NCI-H1092 treated with DMSO at 0.1 percent for 48 hours (cell line): ENCODE measurements at regions not wholly inside any gene's neighbourhood (a gene's known extent, or its start where the extent isn't known, plus 50 kb on each side); places are given as distances from the start of the nearest gene placed in this dataset.

Experiments used
- DNase-seq: peaks from one replicate; lab custom pipeline; 2025; lab: John Stamatoyannopoulos, UW

DNA sequence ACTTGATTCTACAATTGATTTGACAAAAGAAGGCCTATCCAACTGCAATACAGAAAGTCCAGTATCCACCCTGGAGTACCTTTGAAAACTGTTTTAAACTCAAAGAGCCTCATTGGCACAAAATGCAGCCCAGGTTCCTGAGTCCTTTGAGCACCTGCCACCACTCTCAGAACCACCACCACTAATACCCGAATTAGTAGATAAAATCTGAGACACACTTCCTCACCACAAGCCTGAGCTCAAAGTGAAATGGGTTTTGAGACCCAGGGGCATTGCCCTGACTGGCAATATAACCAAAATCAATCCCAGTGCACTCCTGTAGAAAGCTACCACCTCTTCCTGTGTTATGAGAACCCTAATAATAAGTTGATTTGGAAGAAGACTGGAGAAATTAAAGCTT is 215.7 kb downstream of the CSNK2A3 start:
- DNase-seq: no peak

GRCh38 chr11:11135820-11136476 is 217.1 kb downstream of the CSNK2A3 start:
- no peak for DNase-seq

- DNase-seq: no peak
These were observed 223.9 kb downstream of the CSNK2A3 start for GRCh38 chr11:11129118-11129517.

DNA sequence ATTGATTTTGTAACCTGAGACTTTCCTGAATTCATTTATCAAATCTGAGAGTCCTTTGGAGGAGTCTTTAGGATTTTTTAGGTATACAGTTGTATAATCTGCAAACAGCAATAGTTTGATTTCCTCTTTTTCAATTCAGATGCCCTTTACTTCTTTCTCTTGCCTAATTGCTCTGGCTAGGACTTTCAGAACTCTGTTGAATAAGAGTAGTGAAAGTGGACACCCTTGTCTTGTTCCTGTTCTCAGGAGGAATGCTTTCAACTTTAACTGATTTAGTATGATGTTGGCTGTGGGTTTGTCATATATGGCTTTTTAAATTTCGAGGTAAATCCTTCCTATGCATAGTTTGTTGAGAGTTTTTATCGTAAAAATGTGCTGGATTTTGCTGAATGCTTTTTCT is 227.4 kb downstream of the CSNK2A3 start:
- DNase-seq: no peak

DNA sequence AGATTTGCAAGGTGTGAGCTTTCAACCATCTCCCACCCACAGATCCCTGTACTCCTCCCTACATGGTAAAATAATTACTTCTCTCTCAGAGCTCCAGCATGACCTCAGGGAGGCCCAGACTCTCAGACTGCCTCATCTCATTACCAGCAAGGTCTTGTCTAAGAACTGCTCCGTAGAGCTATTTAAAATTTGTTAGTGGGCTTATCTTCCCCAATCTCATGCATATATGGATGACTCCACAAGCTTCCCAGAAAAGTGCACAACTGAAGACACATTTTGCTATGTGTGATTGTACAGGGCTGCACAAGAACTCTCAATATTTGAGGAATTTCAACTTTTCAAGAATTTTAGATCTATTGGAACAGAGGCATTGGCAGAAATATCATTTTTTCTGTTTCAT is 230.3 kb downstream of the CSNK2A3 start:
- DNase-seq: no peak

DNA sequence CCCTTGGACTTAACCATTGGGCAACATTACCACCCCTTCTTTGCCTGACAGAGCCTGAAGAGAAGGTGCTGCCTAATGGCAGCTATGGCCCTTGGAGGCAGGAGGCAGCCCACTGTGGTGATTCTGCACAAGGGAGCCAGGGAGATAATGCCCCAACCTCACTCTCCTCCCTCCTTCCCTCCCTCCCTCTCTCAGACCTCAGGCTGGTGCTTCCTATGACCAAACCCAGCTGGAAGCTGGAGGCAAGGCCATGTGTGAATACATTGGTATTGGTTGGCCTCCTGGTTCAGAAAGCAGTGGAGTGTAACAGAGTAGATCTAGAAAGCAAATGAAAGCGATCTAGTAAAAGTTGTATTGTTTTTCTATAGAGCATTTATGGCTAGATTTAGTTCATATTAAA is 233.1 kb downstream of the CSNK2A3 start:
- no peak for DNase-seq

GRCh38 chr11:11117730-11118129 is 235.3 kb downstream of the CSNK2A3 start:
- DNase-seq: no peak

GRCh38 chr11:11115475-11115874 is 237.6 kb downstream of the CSNK2A3 start:
- DNase-seq: no peak

- DNase-seq: no peak
These were observed 239.4 kb downstream of the CSNK2A3 start for GRCh38 chr11:11113626-11114025.

DNA sequence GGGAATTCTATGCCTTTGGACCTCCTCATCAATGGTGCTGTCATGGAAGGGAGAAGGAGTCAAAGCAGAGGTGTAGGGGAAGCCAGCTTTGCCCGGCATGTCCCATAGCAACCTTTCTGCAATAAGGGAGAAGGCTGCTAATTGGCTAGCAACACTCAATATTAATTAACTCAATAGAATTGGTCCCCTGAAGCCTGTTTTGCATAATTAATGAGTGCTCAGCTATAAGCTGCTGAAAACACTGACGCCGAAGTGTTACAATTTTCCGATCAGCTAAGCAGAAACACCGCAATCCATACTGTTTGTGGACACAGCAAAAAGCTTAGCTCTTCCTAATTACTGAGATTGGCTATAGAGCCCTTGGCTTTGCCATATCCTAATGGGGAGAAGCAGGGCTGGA is 245.0 kb downstream of the CSNK2A3 start:
- no peak for DNase-seq

DNA sequence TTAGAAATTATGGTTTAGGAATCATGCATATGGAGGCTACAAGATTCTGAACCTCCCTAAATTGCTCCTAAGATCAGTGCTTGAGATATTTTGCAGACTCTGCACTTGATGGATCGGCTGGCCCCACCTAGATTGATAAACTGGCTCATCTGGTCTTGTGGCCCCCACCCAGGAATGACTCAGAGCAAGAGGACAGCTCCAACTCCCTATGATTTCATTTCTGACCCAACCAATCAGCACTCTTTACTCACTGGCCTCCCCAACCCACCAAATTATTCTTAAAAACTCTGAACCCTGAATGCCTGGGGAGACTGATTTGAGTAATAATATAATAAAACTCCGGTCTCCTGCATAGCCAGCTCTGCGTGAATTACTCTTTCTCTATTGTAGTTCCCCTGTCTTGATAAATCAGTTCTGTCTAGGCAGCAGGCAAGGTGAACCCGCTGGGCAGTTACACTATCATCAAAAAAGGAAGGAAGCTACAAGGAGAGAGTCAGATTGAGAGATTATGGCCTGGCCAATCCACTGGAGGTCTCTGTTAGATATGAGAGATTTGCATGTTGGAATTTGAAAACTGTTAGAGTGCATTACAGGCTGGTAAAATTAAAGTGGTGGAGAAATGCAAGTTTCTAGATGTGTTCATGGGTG is 245.8 kb downstream of the CSNK2A3 start:
- DNase-seq: no peak

DNA sequence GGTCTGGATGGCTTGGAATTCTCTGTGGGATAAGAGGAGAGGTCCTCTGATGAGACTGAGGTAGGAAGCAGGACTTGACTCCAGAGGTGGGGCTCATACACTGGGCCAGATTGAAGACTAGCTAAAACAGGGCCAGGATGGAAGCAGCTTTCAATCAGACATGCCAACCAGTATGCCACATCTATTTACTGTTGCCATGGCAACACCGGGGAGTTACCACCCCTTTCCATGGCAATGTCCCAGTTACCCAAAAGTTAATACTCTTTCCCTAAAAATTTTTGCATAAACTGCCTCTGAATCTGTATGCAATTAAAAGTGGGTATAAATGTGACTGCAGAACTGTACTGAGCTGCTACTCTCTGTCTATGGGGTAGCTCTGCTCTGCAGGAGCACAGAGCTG is 247.5 kb upstream of the ZBED5 start:
- no peak for DNase-seq

DNA sequence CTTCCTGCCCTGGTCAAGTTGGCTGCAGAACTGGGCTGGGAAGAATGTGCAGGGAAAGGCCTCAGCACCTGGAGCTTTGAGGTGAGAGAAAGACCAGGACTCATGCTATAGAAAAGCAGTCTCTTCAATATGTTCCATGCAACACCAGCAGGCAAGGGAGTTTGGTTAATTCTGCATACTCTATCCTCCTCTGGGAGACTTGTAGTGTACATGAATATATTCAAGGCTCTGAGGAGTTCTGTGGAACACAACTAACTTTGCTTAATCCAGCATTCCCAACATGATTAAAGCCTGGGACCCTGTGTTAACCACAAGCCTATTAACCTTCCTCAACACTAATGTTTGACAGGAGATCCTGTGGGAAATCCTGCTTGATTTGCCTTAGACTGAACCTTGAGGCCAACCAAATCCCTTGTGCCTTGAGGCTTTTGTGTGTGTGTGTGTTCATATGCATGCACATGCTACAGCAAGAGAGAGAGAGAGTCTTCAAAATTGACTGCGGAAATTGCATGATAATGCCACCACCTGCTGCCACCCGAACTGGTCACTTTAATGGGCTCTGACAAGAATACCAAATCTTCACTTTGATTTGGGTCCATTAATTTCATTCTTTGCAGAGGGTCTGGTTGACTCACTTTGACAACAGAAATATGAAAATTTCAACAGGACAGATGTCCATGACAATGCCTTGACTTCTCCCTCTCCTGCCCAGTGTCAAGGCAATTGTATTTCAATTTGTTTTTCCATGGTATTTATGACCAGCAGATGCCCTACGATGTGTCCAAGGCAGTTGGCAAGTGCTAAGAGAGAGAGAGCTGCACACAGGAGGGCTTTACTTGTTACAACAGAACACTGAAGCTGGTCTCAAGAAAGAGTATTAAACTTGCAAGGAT is 238.2 kb upstream of the ZBED5 start:
- no peak for DNase-seq

GRCh38 chr11:11090495-11090894 is 232.6 kb upstream of the ZBED5 start:
- no peak for DNase-seq

DNA sequence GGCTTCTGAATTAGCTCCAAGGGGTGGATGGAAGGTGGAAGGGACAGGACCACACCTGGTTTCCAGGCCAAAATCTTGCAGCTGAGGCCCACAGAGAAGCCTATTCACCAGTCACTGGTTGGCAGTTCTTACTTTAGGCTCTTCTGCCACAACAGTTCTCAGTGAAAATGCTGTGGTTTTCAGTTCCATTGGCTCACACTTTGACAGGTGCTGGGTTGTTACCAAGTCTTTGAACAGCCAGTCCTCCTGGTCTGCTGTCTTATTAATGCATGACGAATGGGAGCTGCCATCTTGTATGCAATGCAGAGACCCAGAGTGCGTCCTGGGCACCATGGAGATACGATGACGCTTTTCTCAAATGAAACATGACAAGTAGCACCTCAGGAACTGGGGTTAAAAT is 232.0 kb upstream of the ZBED5 start:
- DNase-seq: no peak

GRCh38 chr11:11086979-11087378 is 229.1 kb upstream of the ZBED5 start:
- DNase-seq: no peak

DNA sequence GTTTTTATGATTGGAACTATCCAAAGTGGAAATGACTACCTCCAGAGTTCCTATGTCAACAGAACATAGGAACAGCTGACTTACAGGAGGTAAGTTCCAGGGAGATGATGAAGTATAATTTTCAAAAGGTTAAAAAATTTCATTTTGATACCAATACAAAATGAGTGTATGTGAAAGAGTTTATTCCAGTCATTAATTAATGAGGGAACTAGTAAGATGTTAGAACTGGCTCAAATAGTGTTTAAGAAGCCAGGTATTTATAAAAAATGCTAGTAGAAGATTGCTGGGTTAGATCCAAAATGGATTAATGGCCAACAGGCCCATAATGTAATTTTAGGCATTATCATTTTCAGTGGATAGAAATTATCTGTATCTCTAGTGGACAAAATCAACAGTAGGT is 227.7 kb upstream of the ZBED5 start:
- no peak for DNase-seq

- DNase-seq: no peak
These were observed 226.5 kb upstream of the ZBED5 start for GRCh38 chr11:11084337-11084736.

DNA sequence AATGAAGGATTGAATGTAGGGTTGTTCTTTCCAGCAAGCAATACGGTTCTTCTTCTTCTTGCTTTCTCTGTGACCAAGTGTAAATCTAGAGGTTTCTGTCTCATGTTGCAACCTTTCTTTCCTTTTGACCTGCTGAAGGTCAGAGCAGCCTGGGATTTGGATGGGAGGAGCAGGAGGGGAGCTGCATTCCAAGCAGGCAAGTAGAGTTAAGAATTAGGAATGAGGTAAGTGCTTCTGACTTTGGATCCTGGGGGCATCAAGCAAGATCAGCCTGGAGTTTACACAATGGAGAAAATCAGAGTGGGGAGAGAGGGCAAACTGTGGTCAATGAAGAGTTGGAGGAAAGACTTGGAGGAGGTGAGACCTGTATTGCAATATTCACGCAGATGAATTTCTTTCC is 225.6 kb upstream of the ZBED5 start:
- no peak for DNase-seq

GRCh38 chr11:11082646-11083045 is 224.8 kb upstream of the ZBED5 start:
- DNase-seq: no peak

DNA sequence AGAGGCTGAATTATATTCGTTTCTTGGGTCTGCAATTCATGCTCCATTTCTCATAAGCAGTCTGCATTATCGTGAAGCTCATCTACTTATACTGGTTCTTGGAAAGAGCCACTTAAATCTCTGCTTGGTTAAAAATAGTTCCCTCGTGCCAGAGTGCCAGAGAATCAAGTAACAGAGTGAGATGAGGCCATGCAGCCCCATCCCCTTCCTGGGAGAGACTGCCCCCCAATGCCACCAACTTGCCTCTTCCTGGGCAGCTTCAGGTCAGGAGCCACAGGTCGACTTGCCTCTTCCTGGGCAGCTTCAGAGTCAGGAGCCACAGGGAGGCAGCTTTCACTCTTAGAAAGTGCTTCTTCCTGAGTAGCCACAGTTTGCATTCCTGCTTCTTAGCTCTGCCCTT is 223.9 kb upstream of the ZBED5 start:
- no peak for DNase-seq

DNA sequence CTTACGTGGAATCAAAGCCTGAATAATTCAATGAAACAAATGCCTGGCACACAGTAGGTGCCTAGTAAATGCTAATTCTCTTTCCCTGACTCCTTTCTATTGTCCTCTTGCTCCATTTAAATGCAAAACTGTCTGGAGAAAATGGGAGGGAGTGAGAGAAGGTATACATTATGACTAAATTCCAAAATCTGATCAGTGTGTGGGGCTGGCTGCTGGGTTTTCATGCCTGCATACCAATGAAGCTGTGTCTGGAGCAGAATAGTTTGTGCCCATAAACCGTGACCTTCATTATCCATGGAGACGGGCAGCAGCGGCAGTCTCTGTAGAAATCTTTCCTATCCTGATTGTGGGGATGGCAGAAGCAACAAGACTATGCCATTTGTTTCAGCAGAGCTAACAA is 223.4 kb upstream of the ZBED5 start:
- DNase-seq: no peak
